ENCODE measurements at regions not wholly inside any gene's neighbourhood (a gene's known extent, or its start where the extent isn't known, plus 50 kb on each side); places are given as distances from the start of the nearest gene placed in this dataset.

- TF ChIP-seq TCF12 (IDR thresholded peaks at IDR 0.05; ENCODE audit: low read depth, low read length) (no peak), JUND (IDR thresholded peaks at IDR 0.05; ENCODE audit: low read length) (no peak), SP2 (IDR thresholded peaks at IDR 0.05; ENCODE audit: low read length) (no peak), POU5F1 (IDR thresholded peaks at IDR 0.05; ENCODE audit: low read depth, low read length) (no peak)
Measured at GRCh38 chr2:234763002-234763873, 188.6 kb upstream of the SH3BP4 start (continued).
